GM10248 (cell line): ENCODE measurements at regions not wholly inside any gene's neighbourhood (a gene's known extent, or its start where the extent isn't known, plus 50 kb on each side); places are given as distances from the start of the nearest gene placed in this dataset.

Experiments used
- CTCF ChIA-PET: fragments of 300-600 bp; sonication (Branson Sonifier 250); formaldehyde crosslinking; extraction: SDS; loops from one replicate; lab custom pipeline; 2021; ENCODE audit warnings: antibody characterized with exemption; lab: Yijun Ruan, JAX
- POLR2A ChIA-PET: fragments of 350-650 bp; sonication (Branson Sonifier 250); formaldehyde crosslinking; extraction: SDS; loops from one replicate; lab custom pipeline; 2020; ENCODE audit warnings: antibody characterized with exemption; lab: Yijun Ruan, JAX
- DNase-seq: peaks from one replicate; pipeline ENCODE4 v3.0.0; 2012; ENCODE audit errors: extremely low spot score
- CTCF ChIP-seq: IDR thresholded peaks from 2 replicates; pipeline ENCODE4 v1.5.1; 2012; ENCODE audit warnings: mild to moderate bottlenecking, low read depth; ENCODE audit errors: extremely low read depth, missing control alignments, control extremely low read depth

DNA sequence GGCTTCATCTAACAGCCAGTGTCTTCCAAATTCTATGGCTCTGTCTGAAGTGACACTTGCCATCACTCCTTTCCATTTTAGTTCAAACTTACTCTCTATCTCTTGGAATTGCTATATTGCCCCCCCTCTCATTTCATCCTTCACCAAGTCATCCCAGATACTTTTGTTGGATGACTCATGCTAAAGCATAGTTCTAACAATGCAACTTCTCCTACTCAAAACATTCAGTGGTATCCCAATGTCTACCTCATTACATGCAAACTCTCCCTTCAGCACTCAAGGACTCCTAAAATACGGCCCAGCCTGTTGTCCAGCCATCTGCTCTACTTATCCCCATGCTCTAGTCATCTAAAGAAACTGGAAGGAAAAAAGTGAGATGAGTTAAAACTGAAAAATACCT, 171.6 kb downstream of the RASEF start:
- no peak for TF ChIP-seq CTCF
- POLR2A ChIA-PET = no interaction called here
- CTCF ChIA-PET = no interaction called here
- DNase-seq = no peak

DNA sequence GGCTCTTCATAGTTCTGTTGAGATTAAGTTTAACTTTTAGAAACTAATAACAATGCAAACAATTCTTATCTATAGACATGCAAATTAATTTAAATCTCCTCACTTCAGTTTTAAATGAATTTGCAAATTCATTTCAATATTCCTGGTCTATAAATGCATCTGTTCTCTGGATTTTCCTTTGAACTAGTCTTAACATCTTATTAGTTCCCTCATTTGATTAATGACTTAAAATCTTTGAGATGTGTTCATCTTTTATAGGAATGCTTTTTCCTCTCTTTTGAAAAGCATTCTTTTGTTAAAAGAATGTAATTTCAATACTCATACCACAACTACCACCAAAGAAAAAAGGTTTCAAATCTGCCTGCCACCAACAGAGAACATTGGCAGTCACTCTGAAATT, 169.4 kb downstream of the RASEF start:
- POLR2A ChIA-PET = no interaction called here
- TF ChIP-seq CTCF = no peak
- DNase-seq = no peak
- CTCF ChIA-PET = no interaction called here

- no peak for DNase-seq
- ChIA-PET POLR2A (no interaction called here), CTCF (no interaction called here)
- no peak for TF ChIP-seq CTCF
These were observed 168.4 kb downstream of the RASEF start for GRCh38 chr9:82894548-82894947.

DNA sequence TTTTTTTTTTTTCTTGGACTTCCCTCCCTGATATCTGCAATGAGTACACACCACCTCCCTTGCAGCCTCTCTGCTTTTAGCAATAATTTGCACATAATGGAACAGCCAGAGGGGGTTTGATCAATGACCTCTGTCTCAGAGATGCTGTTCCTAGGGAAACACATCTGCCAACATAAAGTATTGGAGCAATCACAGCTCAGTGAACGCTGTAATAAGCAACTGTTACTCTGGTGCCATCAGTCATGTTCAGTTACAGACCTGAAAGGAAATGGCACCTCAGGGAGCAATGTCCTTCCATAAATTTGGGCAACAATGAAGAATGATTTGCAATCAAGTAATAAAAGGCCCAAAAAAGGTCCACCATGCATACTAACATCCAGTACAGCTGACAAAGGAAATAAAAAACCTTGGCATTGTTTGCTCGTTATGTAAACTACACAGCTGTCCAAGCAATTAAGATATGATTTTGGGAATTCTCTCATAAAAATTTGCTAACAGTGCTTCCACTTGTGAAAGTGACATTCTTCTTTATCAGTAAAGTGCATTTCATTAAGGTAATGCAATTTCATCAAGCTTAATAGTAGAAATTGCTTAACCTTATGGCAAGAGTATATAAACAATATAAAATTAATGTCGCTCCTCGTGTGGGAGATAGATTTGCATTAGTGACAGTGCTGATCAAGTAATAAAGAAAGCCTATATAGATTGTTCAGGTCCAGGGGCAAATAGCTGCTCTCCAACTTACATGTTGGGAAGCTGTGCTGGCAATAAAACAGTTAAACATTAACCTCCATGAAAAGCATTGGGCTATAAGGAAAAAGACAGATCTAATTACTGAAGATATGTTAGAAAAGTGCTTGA, 167.8 kb downstream of the RASEF start:
- ChIA-PET CTCF (no interaction called here), POLR2A (no interaction called here)
- no peak for TF ChIP-seq CTCF
- DNase-seq = no peak

DNA sequence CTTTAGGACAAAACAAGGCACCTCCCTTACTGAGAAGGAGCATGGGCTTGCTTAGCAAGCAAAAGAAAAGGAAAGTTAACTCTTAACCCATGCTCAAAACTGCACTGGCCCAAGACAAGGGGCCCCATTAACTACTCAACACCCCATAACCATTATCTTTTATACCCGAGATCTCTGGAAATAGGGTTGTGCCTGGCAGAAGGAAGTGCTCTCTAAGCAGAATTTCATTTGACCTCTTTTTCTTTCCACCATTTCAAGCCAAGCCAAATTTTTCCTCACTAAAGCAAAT, 167.2 kb downstream of the RASEF start:
- no peak for TF ChIP-seq CTCF
- CTCF ChIA-PET = no interaction called here
- no peak for DNase-seq
- POLR2A ChIA-PET = no interaction called here

DNA sequence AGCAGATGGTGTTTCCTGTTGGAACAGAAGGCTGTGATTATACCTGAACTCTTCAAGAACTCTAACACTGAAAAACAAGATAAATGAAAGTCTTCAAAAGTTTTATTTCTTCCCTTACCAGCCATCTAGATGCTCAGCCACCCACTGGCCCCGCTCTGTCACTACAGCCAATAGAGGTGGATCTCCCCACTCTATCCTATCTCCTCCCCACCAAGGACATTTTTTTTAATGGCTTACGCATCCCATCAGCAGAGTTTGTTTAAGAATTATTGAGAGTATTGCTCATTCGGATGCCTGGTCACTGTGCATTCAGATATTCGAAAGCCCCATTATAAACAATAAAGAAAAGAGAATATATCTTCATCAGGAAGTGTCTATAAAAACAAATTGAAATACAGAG, 159.4 kb downstream of the RASEF start:
- ChIA-PET POLR2A (no interaction called here), CTCF (no interaction called here)
- no peak for TF ChIP-seq CTCF
- no peak for DNase-seq
